COLO668 (cell line): ENCODE measurements at regions not wholly inside any gene's neighbourhood (a gene's known extent, or its start where the extent isn't known, plus 50 kb on each side); places are given as distances from the start of the nearest gene placed in this dataset.
"Not testable (repeated sequence)": the region's sequence is repeated elsewhere in the genome, so short reads cannot be mapped to it uniquely, and the experiment has no call there.

ENCODE experiments used
- DNase-seq: peaks from one replicate; lab custom pipeline; 2025; ENCODE audit not compliant: unreplicated experiment; lab: John Stamatoyannopoulos, UW

- no peak for DNase-seq
These were observed 1086.1 kb upstream of the MIR17HG start for GRCh38 chr13:90261343-90261742.

GRCh38 chr13:90270226-90270625 is 1077.3 kb upstream of the MIR17HG start:
- DNase-seq, result no peak

- no peak for DNase-seq
These were observed 1075.1 kb upstream of the MIR17HG start for GRCh38 chr13:90272356-90272755.

- DNase-seq, result no peak
These were observed 1071.3 kb upstream of the MIR17HG start for GRCh38 chr13:90276216-90276615.

- not testable (repeated sequence) for DNase-seq
These were observed 1069.3 kb upstream of the MIR17HG start for GRCh38 chr13:90278231-90278630.

GRCh38 chr13:90281709-90282108 is 1065.8 kb upstream of the MIR17HG start:
- DNase-seq, result no peak

GRCh38 chr13:90287521-90287920 is 1060.0 kb upstream of the MIR17HG start:
- DNase-seq, result no peak

- no peak for DNase-seq
These were observed 1053.6 kb upstream of the MIR17HG start for GRCh38 chr13:90293793-90294361.

GRCh38 chr13:90299238-90299637 is 1048.2 kb upstream of the MIR17HG start:
- DNase-seq, result no peak

- no peak for DNase-seq
These were observed 1047.5 kb upstream of the MIR17HG start for GRCh38 chr13:90300015-90300414.

GRCh38 chr13:90302107-90302506 is 1045.4 kb upstream of the MIR17HG start:
- DNase-seq, result no peak

- no peak for DNase-seq
These were observed 1041.7 kb upstream of the MIR17HG start for GRCh38 chr13:90305796-90306195.

- DNase-seq, result no peak
These were observed 1040.4 kb upstream of the MIR17HG start for GRCh38 chr13:90307136-90307535.

- DNase-seq, result no peak
These were observed 1039.2 kb upstream of the MIR17HG start for GRCh38 chr13:90308249-90308648.

GRCh38 chr13:90311929-90312328 is 1035.6 kb upstream of the MIR17HG start:
- DNase-seq, result no peak

- no peak for DNase-seq
These were observed 1032.4 kb upstream of the MIR17HG start for GRCh38 chr13:90315061-90315460.

GRCh38 chr13:90320664-90321063 is 1026.8 kb upstream of the MIR17HG start:
- no peak for DNase-seq

GRCh38 chr13:90321281-90321931 is 1026.1 kb upstream of the MIR17HG start:
- DNase-seq, result no peak

- DNase-seq, result no peak
These were observed 1017.8 kb upstream of the MIR17HG start for GRCh38 chr13:90329641-90330040.

GRCh38 chr13:90331974-90332373 is 1015.5 kb upstream of the MIR17HG start:
- no peak for DNase-seq

GRCh38 chr13:90336507-90336906 is 1011.0 kb upstream of the MIR17HG start:
- DNase-seq, result no peak

GRCh38 chr13:90341348-90341747 is 1006.1 kb upstream of the MIR17HG start:
- DNase-seq, result not testable (repeated sequence)
